ENCODE measurements at regions not wholly inside any gene's neighbourhood (a gene's known extent, or its start where the extent isn't known, plus 50 kb on each side); places are given as distances from the start of the nearest gene placed in this dataset.
A peak's percentile ranks its signal among the peaks of the same experiment; 100 is the strongest.

DNA sequence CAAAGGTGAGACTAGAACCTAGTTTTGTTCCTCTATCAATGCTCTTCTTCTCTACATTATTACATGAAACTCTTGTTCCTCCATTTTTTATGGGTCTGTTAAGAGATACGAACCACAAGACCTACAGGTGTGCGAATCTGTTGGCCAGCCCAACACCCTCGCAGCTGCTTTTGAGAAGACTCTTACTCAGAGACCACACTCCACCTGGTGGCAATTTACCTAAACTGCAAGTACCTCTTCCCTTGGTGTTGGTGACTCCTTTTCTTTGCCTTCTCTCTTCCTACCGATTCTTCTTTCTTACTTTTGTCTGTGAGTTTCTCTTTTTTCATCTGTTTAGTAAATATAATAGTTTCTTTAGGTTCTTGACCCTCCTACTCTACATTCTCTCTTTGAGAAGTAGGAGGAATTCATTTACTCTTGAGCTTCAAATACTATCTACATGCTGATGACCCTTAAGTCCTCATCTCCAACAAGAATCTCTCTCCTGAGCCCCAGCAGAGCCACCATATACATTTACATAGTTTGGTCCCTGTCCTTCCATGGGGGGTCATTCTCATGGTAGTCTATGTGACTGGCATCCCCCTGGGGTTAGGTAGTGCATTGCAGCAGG lies 81.8 kb upstream of the GAREM1 start:
- H3K18ac ChIP-seq (ENCODE audit: low read length), result no peak overlapping the region
- no peaks in the 10 kb centered on the region for H3K79me2 ChIP-seq (ENCODE audit: control insufficient read depth, insufficient read depth, low read length)
- DNase-seq, result peak; percentile 87
- no peak overlapping the region for H4K5ac ChIP-seq (ENCODE audit: low read length)
- H3K4me2 ChIP-seq (ENCODE audit: low read length), result no peak overlapping the region
- no peak overlapping the region for H2AK5ac ChIP-seq (ENCODE audit: low read length)
- no peak overlapping the region for H3K4ac ChIP-seq (ENCODE audit: low read depth, low read length)
- no CpG with 5 or more reads among the region's 4 CpGs for WGBS (ENCODE audit: extremely low coverage, insufficient coverage, low lambda C conversion rate)
- H3K9ac ChIP-seq (ENCODE audit: low read length), result no peak overlapping the region
- H3K4me1 ChIP-seq (ENCODE audit: control insufficient read depth, low read depth, low read length), result peaks cover 3% of the 10 kb centered on the region
- no peak overlapping the region for H3K27ac ChIP-seq (ENCODE audit: low read depth, low read length)
- H2BK15ac ChIP-seq (replicated peaks; ENCODE audit: low read depth), result no peak overlapping the region
- no peaks in the 10 kb centered on the region for H3K27me3 ChIP-seq (ENCODE audit: insufficient read depth, low read length, poor library complexity)
- no peak overlapping the region for H4K8ac ChIP-seq (ENCODE audit: low read depth, low read length)
- H3K36me3 ChIP-seq (ENCODE audit: control insufficient read depth, insufficient read depth, low read length), result no peaks in the 10 kb centered on the region
- no peak overlapping the region for H3K23ac ChIP-seq (ENCODE audit: low read length)
- no peak overlapping the region for H3K4me3 ChIP-seq (ENCODE audit: low read length)
- no peaks in the 10 kb centered on the region for H3K79me1 ChIP-seq (ENCODE audit: low read length)
- no peak overlapping the region for H3K56ac ChIP-seq (ENCODE audit: low read length)
- H2BK5ac ChIP-seq (ENCODE audit: low read length), result no peak overlapping the region
- H2BK120ac ChIP-seq (ENCODE audit: low read depth, low read length), result no peak overlapping the region

GRCh38 chr18:32550963-32551362 lies 80.3 kb upstream of the GAREM1 start:
- DNase-seq, result peak; percentile 86
- no peak overlapping the region for H2BK15ac ChIP-seq (replicated peaks; ENCODE audit: low read depth)
- H3K4me1 ChIP-seq (ENCODE audit: control insufficient read depth, low read depth, low read length), result peaks cover 3% of the 10 kb centered on the region
- no peaks in the 10 kb centered on the region for H3K27me3 ChIP-seq (ENCODE audit: insufficient read depth, low read length, poor library complexity)
- no CpG with 5 or more reads among the region's 4 CpGs for WGBS (ENCODE audit: extremely low coverage, insufficient coverage, low lambda C conversion rate)
- H3K4me2 ChIP-seq (ENCODE audit: low read length), result no peak overlapping the region
- no peaks in the 10 kb centered on the region for H3K79me2 ChIP-seq (ENCODE audit: control insufficient read depth, insufficient read depth, low read length)
- no peak overlapping the region for H3K4ac ChIP-seq (ENCODE audit: low read depth, low read length)
- H2BK120ac ChIP-seq (ENCODE audit: low read depth, low read length), result no peak overlapping the region
- H3K9ac ChIP-seq (ENCODE audit: low read length), result no peak overlapping the region
- no peak overlapping the region for H2AK5ac ChIP-seq (ENCODE audit: low read length)
- H4K5ac ChIP-seq (ENCODE audit: low read length), result no peak overlapping the region
- no peaks in the 10 kb centered on the region for H3K79me1 ChIP-seq (ENCODE audit: low read length)
- no peaks in the 10 kb centered on the region for H3K36me3 ChIP-seq (ENCODE audit: control insufficient read depth, insufficient read depth, low read length)
- H3K23ac ChIP-seq (ENCODE audit: low read length), result no peak overlapping the region
- no peak overlapping the region for H3K27ac ChIP-seq (ENCODE audit: low read depth, low read length)
- no peak overlapping the region for H3K18ac ChIP-seq (ENCODE audit: low read length)
- H3K56ac ChIP-seq (ENCODE audit: low read length), result no peak overlapping the region
- no peak overlapping the region for H2BK5ac ChIP-seq (ENCODE audit: low read length)
- H3K4me3 ChIP-seq (ENCODE audit: low read length), result no peak overlapping the region
- no peak overlapping the region for H4K8ac ChIP-seq (ENCODE audit: low read depth, low read length)

DNA sequence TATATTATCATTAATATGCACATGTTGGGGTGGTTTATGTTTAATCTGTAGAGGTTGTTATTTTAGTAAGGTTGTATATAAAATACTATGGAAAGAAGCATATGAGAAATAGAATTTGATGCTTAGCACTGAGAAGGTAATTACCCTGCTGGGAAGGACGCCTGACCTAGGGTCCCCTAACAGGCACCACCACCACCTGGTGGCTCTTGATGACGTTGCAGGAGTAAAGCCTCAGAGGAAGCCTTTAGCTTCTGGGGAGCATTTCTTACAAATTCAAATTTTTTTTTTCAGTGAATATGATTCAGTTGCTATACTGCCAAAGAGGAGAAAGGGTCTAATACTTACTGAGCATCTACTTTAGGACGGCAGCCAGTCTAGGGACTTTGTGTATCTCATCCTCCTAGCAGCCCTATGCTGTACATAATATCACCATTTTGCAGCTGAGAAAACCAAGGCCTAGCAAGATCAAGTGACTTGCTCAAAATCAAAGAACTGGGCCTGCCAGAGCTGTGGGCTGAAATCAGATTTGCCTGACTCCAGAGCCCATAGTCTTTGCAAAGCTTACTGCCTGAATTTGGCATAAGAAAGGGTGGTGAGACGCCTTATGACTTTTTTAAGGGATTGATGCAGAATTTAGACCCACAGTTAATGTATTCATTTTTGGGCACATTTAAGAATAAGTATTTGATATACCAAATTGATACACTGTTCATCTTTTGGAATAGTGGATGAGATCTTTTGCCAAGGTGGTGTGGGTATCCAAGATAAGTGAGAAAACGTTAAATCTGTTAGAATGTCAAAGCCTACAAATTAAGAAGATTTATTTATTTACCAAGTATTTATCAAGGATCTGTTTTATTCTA lies 78.8 kb upstream of the GAREM1 start:
- WGBS (ENCODE audit: extremely low coverage, insufficient coverage, low lambda C conversion rate), result no CpG with 5 or more reads among the region's 5 CpGs
- no peak overlapping the region for H4K5ac ChIP-seq (ENCODE audit: low read length)
- H2BK5ac ChIP-seq (ENCODE audit: low read length), result no peak overlapping the region
- H3K18ac ChIP-seq (ENCODE audit: low read length), result no peak overlapping the region
- no peak overlapping the region for H3K4ac ChIP-seq (ENCODE audit: low read depth, low read length)
- H3K23ac ChIP-seq (ENCODE audit: low read length), result no peak overlapping the region
- H3K79me2 ChIP-seq (ENCODE audit: control insufficient read depth, insufficient read depth, low read length), result no peaks in the 10 kb centered on the region
- DNase-seq, result peak; percentile 81
- H3K9ac ChIP-seq (ENCODE audit: low read length), result no peak overlapping the region
- H3K79me1 ChIP-seq (ENCODE audit: low read length), result no peaks in the 10 kb centered on the region
- peaks cover 3% of the 10 kb centered on the region for H3K4me1 ChIP-seq (ENCODE audit: control insufficient read depth, low read depth, low read length)
- H2BK120ac ChIP-seq (ENCODE audit: low read depth, low read length), result no peak overlapping the region
- H2AK5ac ChIP-seq (ENCODE audit: low read length), result no peak overlapping the region
- H4K8ac ChIP-seq (ENCODE audit: low read depth, low read length), result no peak overlapping the region
- H3K4me3 ChIP-seq (ENCODE audit: low read length), result no peak overlapping the region
- H2BK15ac ChIP-seq (replicated peaks; ENCODE audit: low read depth), result no peak overlapping the region
- no peak overlapping the region for H3K56ac ChIP-seq (ENCODE audit: low read length)
- H3K27me3 ChIP-seq (ENCODE audit: insufficient read depth, low read length, poor library complexity), result no peaks in the 10 kb centered on the region
- no peak overlapping the region for H3K4me2 ChIP-seq (ENCODE audit: low read length)
- H3K36me3 ChIP-seq (ENCODE audit: control insufficient read depth, insufficient read depth, low read length), result no peaks in the 10 kb centered on the region
- no peak overlapping the region for H3K27ac ChIP-seq (ENCODE audit: low read depth, low read length)

GRCh38 chr18:32548688-32549087 lies 78.0 kb upstream of the GAREM1 start:
- Histone ChIP-seq H4K5ac (ENCODE audit: low read length) (no peak overlapping the region), H3K79me1 (ENCODE audit: low read length) (no peaks in the 10 kb centered on the region), H3K56ac (ENCODE audit: low read length) (peak overlapping the region; percentile 44), H3K9ac (ENCODE audit: low read length) (no peak overlapping the region), H3K4me1 (ENCODE audit: control insufficient read depth, low read depth, low read length) (peaks cover 3% of the 10 kb centered on the region), H3K79me2 (ENCODE audit: control insufficient read depth, insufficient read depth, low read length) (no peaks in the 10 kb centered on the region), H3K4me2 (ENCODE audit: low read length) (no peak overlapping the region), H3K23ac (ENCODE audit: low read length) (no peak overlapping the region), H2BK5ac (ENCODE audit: low read length) (no peak overlapping the region), H3K4me3 (ENCODE audit: low read length) (no peak overlapping the region), H3K27ac (ENCODE audit: low read depth, low read length) (peak overlapping the region; percentile 11), H2AK5ac (ENCODE audit: low read length) (no peak overlapping the region), H3K18ac (ENCODE audit: low read length) (peak overlapping the region; percentile 61), H4K8ac (ENCODE audit: low read depth, low read length) (no peak overlapping the region), H3K36me3 (ENCODE audit: control insufficient read depth, insufficient read depth, low read length) (no peaks in the 10 kb centered on the region), H3K4ac (ENCODE audit: low read depth, low read length) (no peak overlapping the region), H2BK15ac (replicated peaks; ENCODE audit: low read depth) (no peak overlapping the region), H2BK120ac (ENCODE audit: low read depth, low read length) (no peak overlapping the region), H3K27me3 (ENCODE audit: insufficient read depth, low read length, poor library complexity) (no peaks in the 10 kb centered on the region)
- DNase-seq, result peak; percentile 85
- no CpG with 5 or more reads among the region's 3 CpGs for WGBS (ENCODE audit: extremely low coverage, insufficient coverage, low lambda C conversion rate)

DNA sequence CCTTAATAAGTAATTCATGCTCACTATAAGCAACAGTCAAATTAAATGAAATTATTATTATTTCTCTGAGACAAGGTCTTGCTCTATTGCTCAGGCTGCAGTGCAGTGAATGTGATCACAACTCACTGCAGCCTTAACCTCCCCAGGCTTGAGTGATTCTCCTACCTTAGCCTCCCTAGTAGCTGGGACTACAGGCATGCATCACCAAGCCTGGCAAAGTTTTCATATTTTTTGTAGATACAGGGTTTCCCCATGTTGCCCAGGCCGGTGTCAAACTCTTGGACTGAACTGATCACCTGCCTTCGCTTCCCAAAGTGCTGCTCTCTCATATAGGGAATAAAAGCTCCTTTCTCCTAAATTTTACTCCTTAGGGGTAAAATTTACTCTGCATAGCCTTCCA lies 74.9 kb upstream of the GAREM1 start:
- H4K8ac ChIP-seq (ENCODE audit: low read depth, low read length), result no peak overlapping the region
- no peak overlapping the region for H3K23ac ChIP-seq (ENCODE audit: low read length)
- H3K4me3 ChIP-seq (ENCODE audit: low read length), result no peak overlapping the region
- H3K79me2 ChIP-seq (ENCODE audit: control insufficient read depth, insufficient read depth, low read length), result no peaks in the 10 kb centered on the region
- H3K18ac ChIP-seq (ENCODE audit: low read length), result no peak overlapping the region
- H4K5ac ChIP-seq (ENCODE audit: low read length), result no peak overlapping the region
- no peaks in the 10 kb centered on the region for H3K36me3 ChIP-seq (ENCODE audit: control insufficient read depth, insufficient read depth, low read length)
- no peak overlapping the region for H2BK120ac ChIP-seq (ENCODE audit: low read depth, low read length)
- no peak overlapping the region for H3K4ac ChIP-seq (ENCODE audit: low read depth, low read length)
- no peak overlapping the region for H3K9ac ChIP-seq (ENCODE audit: low read length)
- H2AK5ac ChIP-seq (ENCODE audit: low read length), result no peak overlapping the region
- no peak for DNase-seq
- H2BK15ac ChIP-seq (replicated peaks; ENCODE audit: low read depth), result no peak overlapping the region
- H3K4me2 ChIP-seq (ENCODE audit: low read length), result no peak overlapping the region
- no peaks in the 10 kb centered on the region for H3K27me3 ChIP-seq (ENCODE audit: insufficient read depth, low read length, poor library complexity)
- no peaks in the 10 kb centered on the region for H3K79me1 ChIP-seq (ENCODE audit: low read length)
- no peak overlapping the region for H2BK5ac ChIP-seq (ENCODE audit: low read length)
- H3K27ac ChIP-seq (ENCODE audit: low read depth, low read length), result no peak overlapping the region
- peaks cover 2% of the 10 kb centered on the region for H3K4me1 ChIP-seq (ENCODE audit: control insufficient read depth, low read depth, low read length)
- H3K56ac ChIP-seq (ENCODE audit: low read length), result no peak overlapping the region
- no CpG with 5 or more reads among the region's 2 CpGs for WGBS (ENCODE audit: extremely low coverage, insufficient coverage, low lambda C conversion rate)

All from mesendoderm (in vitro differentiated cells).